ENCODE measurements at regions not wholly inside any gene's neighbourhood (a gene's known extent, or its start where the extent isn't known, plus 50 kb on each side); places are given as distances from the start of the nearest gene placed in this dataset.
"Not testable (repeated sequence)": the region's sequence is repeated elsewhere in the genome, so short reads cannot be mapped to it uniquely, and the experiment has no call there.

GRCh38 chr22:25462474-25463346, 101.8 kb upstream of the GRK3 start:
- TF ChIP-seq CTCF (IDR thresholded peaks at IDR 0.05; ENCODE audit: low read depth, low read length): peak; percentile 92
- TF ChIP-seq POLR2A (IDR thresholded peaks at IDR 0.05; ENCODE audit: extremely low read depth, insufficient read length): not testable (repeated sequence)
